H9 (cell line): ENCODE measurements at regions not wholly inside any gene's neighbourhood (a gene's known extent, or its start where the extent isn't known, plus 50 kb on each side); places are given as distances from the start of the nearest gene placed in this dataset.

Experiments
- DNase-seq: peaks from one replicate; pipeline ENCODE4 v3.0.0-alpha.2; 2017
- H2AFZ ChIP-seq: one replicate; pipeline ENCODE4 v1.6.1; 2013; ENCODE audit warnings: mild to moderate bottlenecking, low read length, control low read depth, moderate library complexity
- H2AK5ac ChIP-seq: 2 replicates; pipeline ENCODE4 v1.6.1; 2013; ENCODE audit warnings: low read length, control low read depth, mixed read lengths; ENCODE audit not compliant: insufficient read length
- H2BK120ac ChIP-seq: one replicate; pipeline ENCODE4 v1.6.1; 2013; ENCODE audit warnings: low read depth, mild to moderate bottlenecking, low read length, control low read depth, inconsistent platforms; ENCODE audit not compliant: poor library complexity, severe bottlenecking
- H2BK12ac ChIP-seq: 2 replicates; pipeline ENCODE4 v1.6.1; 2013; ENCODE audit warnings: low read length, control low read depth, mixed read lengths, low read depth; ENCODE audit not compliant: insufficient read length
- H2BK15ac ChIP-seq: 2 replicates; pipeline ENCODE4 v1.6.1; 2013; ENCODE audit warnings: low read depth, low read length, control low read depth
- H2BK20ac ChIP-seq: one replicate; pipeline ENCODE4 v1.6.1; 2013; ENCODE audit warnings: low read depth, mild to moderate bottlenecking, low read length, control low read depth, inconsistent platforms; ENCODE audit not compliant: poor library complexity, severe bottlenecking
- H2BK5ac ChIP-seq: 2 replicates; pipeline ENCODE4 v1.6.1; 2013; ENCODE audit warnings: low read length, control low read depth, mixed read lengths; ENCODE audit not compliant: insufficient read length
- H3K14ac ChIP-seq: 2 replicates; pipeline ENCODE4 v1.6.1; 2013; ENCODE audit warnings: low read length, control low read depth; ENCODE audit not compliant: insufficient read depth
- H3K18ac ChIP-seq: 2 replicates; pipeline ENCODE4 v1.6.1; 2013; ENCODE audit warnings: low read depth, mild to moderate bottlenecking, mixed read lengths, low read length, control low read depth; ENCODE audit not compliant: insufficient read length
- H3K23ac ChIP-seq: 2 replicates; pipeline ENCODE4 v1.6.1; 2013; ENCODE audit warnings: low read length, control low read depth, mixed read lengths, low read depth; ENCODE audit not compliant: insufficient read length
- H3K23me2 ChIP-seq: 2 replicates; pipeline ENCODE4 v1.6.1; 2013; ENCODE audit warnings: low read depth, mild to moderate bottlenecking, mixed read lengths, low read length, control low read depth; ENCODE audit not compliant: insufficient read length, poor library complexity, severe bottlenecking
- H3K27ac ChIP-seq: 2 replicates; pipeline ENCODE4 v1.5.1; 2013; ENCODE audit warnings: low read length, control low read depth, mixed read lengths, low read depth; ENCODE audit not compliant: insufficient read length
- H3K27me3 ChIP-seq: 2 replicates; pipeline ENCODE4 v1.6.1; 2013; ENCODE audit warnings: low read length, control low read depth, inconsistent platforms; ENCODE audit not compliant: insufficient read depth
- H3K4ac ChIP-seq: 2 replicates; pipeline ENCODE4 v1.6.1; 2013; ENCODE audit warnings: low read depth, mild to moderate bottlenecking, control low read depth, inconsistent platforms, low read length, moderate library complexity
- H3K4me1 ChIP-seq: 2 replicates; pipeline ENCODE4 v1.6.1; 2013; ENCODE audit warnings: low read length, control low read depth, inconsistent platforms; ENCODE audit not compliant: insufficient read depth
- H3K4me2 ChIP-seq: 2 replicates; pipeline ENCODE4 v1.6.1; 2013; ENCODE audit warnings: low read length, control low read depth, mixed read lengths; ENCODE audit not compliant: insufficient read length, insufficient read depth
- H3K56ac ChIP-seq: 2 replicates; pipeline ENCODE4 v1.6.1; 2013; ENCODE audit warnings: low read depth, mild to moderate bottlenecking, mixed read lengths, low read length, control low read depth; ENCODE audit not compliant: insufficient read length
- H3K79me1 ChIP-seq: 2 replicates; pipeline ENCODE4 v1.6.1; 2013; ENCODE audit warnings: low read depth, mild to moderate bottlenecking, moderate library complexity, low read length, control low read depth, inconsistent platforms; ENCODE audit not compliant: insufficient read depth, poor library complexity, severe bottlenecking
- H3K79me2 ChIP-seq: 2 replicates; pipeline ENCODE4 v1.6.1; 2013; ENCODE audit warnings: low read length, control low read depth, inconsistent platforms; ENCODE audit not compliant: insufficient read depth
- H3K9ac ChIP-seq: 2 replicates; pipeline ENCODE4 v1.6.1; 2013; ENCODE audit warnings: low read length, control low read depth, mixed read lengths; ENCODE audit not compliant: insufficient read length; ENCODE audit errors: extremely low read depth
- H3K9me3 ChIP-seq: one replicate; pipeline ENCODE4 v1.6.1; 2013; ENCODE audit warnings: low read depth, low read length, inconsistent platforms; ENCODE audit not compliant: control insufficient read depth
- H3T11ph ChIP-seq: one replicate; pipeline ENCODE4 v1.6.1; 2013; ENCODE audit warnings: mild to moderate bottlenecking, low read length, control low read depth, inconsistent platforms
- H4K20me1 ChIP-seq: one replicate; pipeline ENCODE4 v1.6.1; 2013; ENCODE audit not compliant: control insufficient read depth, insufficient read length, insufficient read depth
- H4K5ac ChIP-seq: 2 replicates; pipeline ENCODE4 v1.6.1; 2013; ENCODE audit warnings: low read depth, mild to moderate bottlenecking, mixed read lengths, low read length, control low read depth; ENCODE audit not compliant: insufficient read length
- H4K8ac ChIP-seq: replicated peaks from 2 replicates; pipeline ENCODE4 v1.6.1; 2013; ENCODE audit warnings: low read length, control low read depth, mixed read lengths, low read depth; ENCODE audit not compliant: insufficient read length
- H4K91ac ChIP-seq: 2 replicates; pipeline ENCODE4 v1.6.1; 2013; ENCODE audit warnings: low read depth, mild to moderate bottlenecking, moderate library complexity, mixed read lengths, low read length, control low read depth; ENCODE audit not compliant: insufficient read length
- H3K27ac Mint-ChIP-seq, 3 experiments: 2 replicates in 2 of 3; 3 replicates in 1 of 3; pipeline ENCODE4 v1.8.0; 2020 to 2021; ENCODE audit warnings: mixed read lengths in 3 of 3, mild to moderate bottlenecking in 1 of 3, moderate library complexity in 1 of 3
- H3K27me3 Mint-ChIP-seq: 2 replicates; pipeline ENCODE4 v1.8.0; 2021; ENCODE audit warnings: low read depth, mild to moderate bottlenecking, moderate library complexity, mixed read lengths
- H3K36me3 Mint-ChIP-seq, 3 experiments: 2 replicates in 2 of 3; 3 replicates in 1 of 3; pipeline ENCODE4 v1.8.0; 2020 to 2021; ENCODE audit warnings: low read depth in 3 of 3, mixed read lengths in 3 of 3; ENCODE audit not compliant: insufficient read depth in 1 of 3
- H3K4me1 Mint-ChIP-seq, 2 experiments: 2 replicates each; pipeline ENCODE4 v1.8.0; 2020; ENCODE audit warnings: mixed read lengths in 2 of 2
- H3K4me3 Mint-ChIP-seq, 2 experiments: 2 replicates in 1 of 2; 3 replicates in 1 of 2; pipeline ENCODE4 v1.8.0; 2020 to 2021; ENCODE audit warnings: mild to moderate bottlenecking in 2 of 2, mixed read lengths in 2 of 2, moderate library complexity in 1 of 2
- H3K9me3 Mint-ChIP-seq, 2 experiments: 2 replicates in 1 of 2; 3 replicates in 1 of 2; pipeline ENCODE4 v1.8.0; 2020; ENCODE audit warnings: mild to moderate bottlenecking in 2 of 2, mixed read lengths in 2 of 2, moderate library complexity in 1 of 2
- WGBS: extraction: QIAGEN DNeasy Blood & Tissue Kit; methylation state at CpG from one replicate; pipeline ENCODE4 v1.1.7; 2013; ENCODE audit warnings: missing lambda C conversion rate, low lambda C conversion rate, mixed read lengths; ENCODE audit not compliant: insufficient read length; ENCODE audit errors: extremely low coverage; 5-methylcytosine and 5-hydroxymethylcytosine counted together
- TF ChIP-seq, protein P1 (sequence below): fragments of 200-600 bp; sonication (generic); conservative IDR thresholded peaks from 3 replicates; pipeline ENCODE4 v1.8.0; 2021; ENCODE audit warnings: antibody characterized with exemption, mild to moderate bottlenecking

DNA sequence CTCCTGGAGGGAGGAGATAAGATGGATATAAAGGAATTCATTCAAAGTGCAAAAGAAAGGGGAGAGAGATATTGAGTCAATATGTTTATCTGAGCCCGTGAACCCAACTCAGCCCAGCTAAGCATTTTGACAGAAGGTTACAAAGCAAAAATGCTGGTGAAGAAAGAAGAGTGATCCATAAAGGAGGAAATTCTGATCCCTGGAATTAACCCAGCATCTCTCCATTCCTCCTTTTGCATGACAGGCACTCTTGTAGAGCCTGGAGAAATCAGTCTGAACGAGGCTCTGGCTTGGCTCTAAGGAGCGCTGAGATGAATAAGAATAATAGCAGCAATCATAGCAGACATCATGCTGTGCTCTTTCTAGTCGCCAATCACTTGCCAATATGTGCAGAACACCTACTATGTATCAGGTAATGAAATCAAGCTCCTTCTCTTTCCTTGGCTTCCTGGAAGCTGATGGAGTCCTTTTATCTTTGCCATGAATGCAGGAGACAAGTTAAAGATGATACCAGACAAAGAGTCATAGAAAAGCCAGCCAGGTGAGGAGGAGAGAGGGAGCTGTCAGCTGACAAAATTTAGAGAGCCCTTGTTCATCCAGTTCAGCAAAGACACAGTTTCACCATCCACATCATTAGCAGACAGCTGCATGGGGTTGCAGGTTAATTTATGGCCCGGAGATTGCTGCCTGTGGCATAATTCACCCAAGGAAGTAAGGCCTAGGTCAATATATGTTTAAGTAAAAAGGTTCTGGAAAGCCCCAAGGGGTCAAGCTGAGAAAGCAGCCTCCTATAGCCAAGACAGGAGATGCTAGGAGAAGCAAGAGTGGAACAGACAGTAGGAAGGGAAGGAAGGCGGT, 476.5 kb upstream of the TBX3 start:
- no peak overlapping the region for H4K8ac ChIP-seq
- H2BK120ac ChIP-seq = no peak overlapping the region
- H3T11ph ChIP-seq = no peak overlapping the region
- Mint-ChIP-seq H3K27me3 (peaks cover 2% of the 10 kb centered on the region), H3K4me1 (peaks cover 2 to 8% of the 10 kb centered on the region in 2 experiments; a peak in 3 of 4 replicates), H3K9me3 (no peaks in the 10 kb centered on the region), H3K27ac (no peak overlapping the region), H3K4me3 (no peak overlapping the region), H3K36me3 (no peaks in the 10 kb centered on the region)
- TF ChIP-seq, protein P1, sequence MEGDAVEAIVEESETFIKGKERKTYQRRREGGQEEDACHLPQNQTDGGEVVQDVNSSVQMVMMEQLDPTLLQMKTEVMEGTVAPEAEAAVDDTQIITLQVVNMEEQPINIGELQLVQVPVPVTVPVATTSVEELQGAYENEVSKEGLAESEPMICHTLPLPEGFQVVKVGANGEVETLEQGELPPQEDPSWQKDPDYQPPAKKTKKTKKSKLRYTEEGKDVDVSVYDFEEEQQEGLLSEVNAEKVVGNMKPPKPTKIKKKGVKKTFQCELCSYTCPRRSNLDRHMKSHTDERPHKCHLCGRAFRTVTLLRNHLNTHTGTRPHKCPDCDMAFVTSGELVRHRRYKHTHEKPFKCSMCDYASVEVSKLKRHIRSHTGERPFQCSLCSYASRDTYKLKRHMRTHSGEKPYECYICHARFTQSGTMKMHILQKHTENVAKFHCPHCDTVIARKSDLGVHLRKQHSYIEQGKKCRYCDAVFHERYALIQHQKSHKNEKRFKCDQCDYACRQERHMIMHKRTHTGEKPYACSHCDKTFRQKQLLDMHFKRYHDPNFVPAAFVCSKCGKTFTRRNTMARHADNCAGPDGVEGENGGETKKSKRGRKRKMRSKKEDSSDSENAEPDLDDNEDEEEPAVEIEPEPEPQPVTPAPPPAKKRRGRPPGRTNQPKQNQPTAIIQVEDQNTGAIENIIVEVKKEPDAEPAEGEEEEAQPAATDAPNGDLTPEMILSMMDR = no peak
- no peaks in the 10 kb centered on the region for H3K27me3 ChIP-seq
- no peak overlapping the region for H3K56ac ChIP-seq
- no CpG with 5 or more reads among the region's 6 CpGs for WGBS
- no peaks in the 10 kb centered on the region for H4K20me1 ChIP-seq
- no peak overlapping the region for H2AK5ac ChIP-seq
- no peak overlapping the region for H3K14ac ChIP-seq
- H2BK5ac ChIP-seq = no peak overlapping the region
- H2AFZ ChIP-seq = no peak overlapping the region
- no peak overlapping the region for H3K4ac ChIP-seq
- H3K18ac ChIP-seq = no peak overlapping the region
- H3K79me1 ChIP-seq = no peaks in the 10 kb centered on the region
- H3K23ac ChIP-seq = no peak overlapping the region
- no peak overlapping the region for H3K27ac ChIP-seq
- H3K9me3 ChIP-seq = no peaks in the 10 kb centered on the region
- H3K4me1 ChIP-seq = no peaks in the 10 kb centered on the region
- no peak overlapping the region for H3K9ac ChIP-seq
- no peak overlapping the region for H2BK12ac ChIP-seq
- no peak overlapping the region for H4K91ac ChIP-seq
- H2BK15ac ChIP-seq = no peak overlapping the region
- DNase-seq = no peak
- no peaks in the 10 kb centered on the region for H3K79me2 ChIP-seq
- no peak overlapping the region for H3K4me2 ChIP-seq
- H2BK20ac ChIP-seq = no peak overlapping the region
- no peak overlapping the region for H4K5ac ChIP-seq
- no peaks in the 10 kb centered on the region for H3K23me2 ChIP-seq
